NCI-H345 (cell line): ENCODE measurements at regions not wholly inside any gene's neighbourhood (a gene's known extent, or its start where the extent isn't known, plus 50 kb on each side); places are given as distances from the start of the nearest gene placed in this dataset.

ENCODE experiments used
- DNase-seq: peaks from one replicate; lab custom pipeline; 2025; lab: John Stamatoyannopoulos, UW

DNA sequence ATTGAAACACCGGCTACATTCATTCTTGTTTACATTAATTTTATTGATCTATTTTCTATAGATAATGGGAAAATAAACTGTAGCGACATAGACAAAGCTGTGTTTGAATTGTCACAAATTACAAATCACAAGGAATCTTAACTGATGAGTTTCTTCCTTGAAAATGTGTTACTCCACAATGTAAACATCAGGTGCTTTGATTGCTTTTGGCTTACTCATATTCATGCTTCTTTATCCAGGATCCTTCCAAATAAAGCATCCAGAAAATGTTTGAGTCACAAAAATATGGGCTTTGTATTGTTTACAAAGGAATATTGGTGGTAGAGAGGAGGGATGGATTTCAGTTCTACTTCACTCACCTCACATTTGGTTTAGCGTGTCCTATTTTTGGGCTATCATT lies 64.0 kb downstream of the BMP2 start:
- DNase-seq: no peak

DNA sequence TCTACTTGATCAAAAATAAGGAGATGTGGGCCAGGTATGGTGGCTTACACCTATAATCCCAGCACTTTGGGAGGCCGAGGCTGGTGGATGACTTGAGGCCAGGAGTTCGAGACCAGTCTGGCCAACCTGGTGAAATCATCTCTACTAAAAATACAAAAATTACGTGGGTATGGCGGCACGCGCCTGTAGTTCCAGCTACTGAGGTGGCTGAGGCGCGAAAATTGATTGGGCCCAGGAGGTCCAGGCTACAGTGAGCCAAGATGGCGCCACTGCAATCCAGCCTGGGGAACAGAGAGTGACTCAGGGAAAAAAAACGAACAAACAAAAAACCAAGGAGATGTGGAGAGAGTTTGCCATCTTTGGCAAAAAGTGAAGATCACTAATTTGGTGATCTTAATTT lies 65.3 kb downstream of the BMP2 start:
- DNase-seq: no peak

DNA sequence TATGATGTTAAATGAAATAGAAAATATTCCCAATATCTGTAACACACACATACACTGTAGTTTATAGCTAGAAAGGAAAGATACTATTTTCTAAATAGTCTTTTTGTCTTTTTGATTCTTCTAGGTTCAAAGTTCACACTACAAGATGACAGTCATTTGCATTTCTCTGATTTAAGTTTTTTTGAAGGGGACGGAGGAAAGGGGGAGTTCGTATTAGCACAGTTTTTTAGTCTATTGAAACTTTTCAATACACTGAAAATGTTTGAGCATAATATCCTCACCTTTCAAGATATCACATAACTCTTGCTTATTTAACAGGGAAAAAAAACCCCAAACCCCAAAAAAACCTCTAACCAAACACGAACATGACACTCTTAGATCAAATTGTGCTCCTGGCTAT lies 68.1 kb downstream of the BMP2 start:
- no peak for DNase-seq

DNA sequence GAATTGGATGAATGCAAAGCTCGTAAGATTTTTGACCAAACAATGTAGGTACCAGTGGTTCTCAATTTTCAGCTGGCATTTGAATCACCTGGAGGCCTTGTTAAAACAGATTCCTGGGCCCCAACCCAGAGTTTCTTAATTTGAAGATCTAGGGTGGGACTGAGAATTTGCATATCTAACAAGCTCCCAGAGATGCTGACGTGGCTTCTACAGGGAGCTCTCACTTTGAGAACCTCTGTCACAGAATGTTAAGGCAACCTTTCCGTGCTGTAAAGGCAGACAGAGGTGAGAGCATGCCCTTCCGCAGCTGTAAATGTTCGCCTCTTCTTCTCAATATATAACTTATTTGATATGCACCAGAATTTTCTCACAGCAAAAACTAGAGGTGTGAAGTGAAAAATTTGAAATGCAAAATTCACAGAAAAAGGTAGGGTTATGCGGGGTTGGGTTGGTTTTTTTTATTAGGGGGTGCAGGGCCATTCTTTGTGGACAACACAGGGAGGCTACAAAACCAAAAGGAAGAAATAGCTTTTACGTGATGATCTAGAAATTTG lies 69.4 kb downstream of the BMP2 start:
- no peak for DNase-seq

DNA sequence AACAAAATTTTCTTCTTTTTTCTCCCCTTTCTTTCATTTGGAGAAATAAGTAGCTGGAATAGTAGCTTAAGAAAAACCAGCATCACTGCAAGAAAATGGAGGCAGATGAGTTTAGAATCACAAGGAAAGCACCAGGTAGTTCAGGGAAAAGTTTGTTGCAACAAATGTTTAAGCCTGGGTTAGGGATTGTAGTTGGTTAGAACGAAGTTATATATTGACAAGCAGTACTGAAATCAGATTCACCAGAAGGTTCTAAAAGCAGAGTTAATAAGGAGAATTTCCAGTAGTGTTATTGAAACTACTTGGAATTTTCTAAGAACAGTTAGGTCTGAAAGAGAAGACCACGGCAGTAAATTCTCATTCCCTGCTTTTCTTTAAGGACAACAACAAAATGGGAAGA lies 70.2 kb downstream of the BMP2 start:
- no peak for DNase-seq

DNA sequence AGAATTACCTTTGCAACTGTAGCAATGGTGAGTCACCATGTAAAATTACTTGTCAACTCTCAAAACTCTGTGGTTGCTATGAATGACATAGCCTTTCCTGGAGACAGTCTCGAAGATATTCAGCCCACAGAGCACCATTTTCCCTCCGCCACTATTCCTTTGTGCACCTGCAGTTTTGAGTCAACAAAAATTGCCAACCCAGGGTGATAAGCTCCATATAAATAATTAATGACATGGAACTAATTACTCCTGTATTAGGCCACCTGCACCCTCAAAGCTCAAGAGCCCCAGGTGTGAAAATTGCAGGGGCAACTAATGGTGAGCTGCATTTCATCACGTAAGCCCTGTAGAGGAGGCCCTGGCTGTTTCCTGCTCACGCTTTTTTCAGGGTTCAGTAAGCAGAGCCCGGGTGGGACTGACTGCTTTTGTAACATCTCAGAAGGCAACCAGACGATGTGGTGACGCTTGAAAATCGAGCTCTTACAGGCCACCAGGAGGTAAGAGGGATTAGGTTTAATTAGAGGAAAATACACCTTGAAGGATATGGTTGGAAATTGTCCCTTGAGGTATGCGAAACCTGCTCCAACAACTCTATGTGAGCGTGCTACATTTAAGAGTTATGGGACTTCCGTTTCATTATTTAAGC lies 70.8 kb downstream of the BMP2 start:
- DNase-seq: no peak

DNA sequence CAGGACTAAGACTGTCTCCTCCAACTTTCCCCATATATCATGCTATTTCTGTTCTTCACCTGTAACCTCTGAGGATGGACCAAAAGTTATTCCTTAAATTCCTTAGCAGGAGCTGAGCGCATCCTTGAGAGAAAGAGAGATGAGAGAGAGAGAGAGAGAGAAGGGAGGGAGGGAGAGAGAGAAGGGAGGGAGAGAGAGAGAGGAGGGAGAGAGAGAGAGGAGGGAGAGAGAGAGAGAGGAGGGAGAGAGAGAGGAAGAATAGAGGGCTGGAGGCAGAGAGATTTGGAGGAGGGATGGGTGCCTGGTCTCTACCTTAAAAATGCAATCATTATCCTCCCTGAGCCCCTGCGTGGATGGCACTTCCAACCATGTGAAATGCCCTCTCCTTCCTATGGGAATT lies 73.6 kb downstream of the BMP2 start:
- no peak for DNase-seq

DNA sequence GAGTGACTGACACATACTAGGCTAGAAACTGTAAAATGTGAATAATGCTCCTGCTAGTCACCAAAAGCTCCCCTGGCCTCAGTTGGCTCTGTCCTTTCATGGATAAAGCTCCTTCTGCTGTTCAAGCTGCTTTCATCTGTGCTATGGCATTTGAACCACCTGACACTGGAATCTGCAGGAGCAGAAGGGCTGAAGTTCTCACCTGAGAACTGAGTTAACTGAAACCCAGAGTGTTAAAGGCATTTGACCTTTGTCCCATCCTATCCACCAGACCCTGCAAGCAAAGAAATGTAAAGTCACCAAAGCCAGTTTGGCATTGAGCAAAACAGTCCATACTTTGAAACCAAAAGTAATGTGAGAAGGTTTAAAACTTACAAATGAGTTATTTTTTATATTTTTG lies 77.7 kb downstream of the BMP2 start:
- DNase-seq: no peak

DNA sequence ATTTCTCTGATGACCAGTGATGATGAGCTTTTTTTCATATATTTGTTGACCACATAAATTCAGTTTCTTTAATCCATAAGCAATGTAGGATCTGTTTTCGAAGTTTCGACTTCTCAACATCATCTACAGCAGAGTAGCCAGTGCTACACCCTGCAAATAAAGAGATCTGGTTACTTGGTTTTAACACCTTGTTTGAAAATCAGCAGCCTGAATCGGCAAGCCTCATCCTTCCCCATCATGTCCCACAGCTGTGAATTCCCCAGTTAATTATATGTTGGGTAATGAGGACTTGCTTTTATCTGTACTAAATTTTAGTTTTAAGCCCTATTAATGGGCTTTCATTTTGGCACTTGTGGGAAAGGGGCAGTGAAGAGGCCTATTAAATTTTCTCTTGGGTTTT lies 80.6 kb downstream of the BMP2 start:
- no peak for DNase-seq

DNA sequence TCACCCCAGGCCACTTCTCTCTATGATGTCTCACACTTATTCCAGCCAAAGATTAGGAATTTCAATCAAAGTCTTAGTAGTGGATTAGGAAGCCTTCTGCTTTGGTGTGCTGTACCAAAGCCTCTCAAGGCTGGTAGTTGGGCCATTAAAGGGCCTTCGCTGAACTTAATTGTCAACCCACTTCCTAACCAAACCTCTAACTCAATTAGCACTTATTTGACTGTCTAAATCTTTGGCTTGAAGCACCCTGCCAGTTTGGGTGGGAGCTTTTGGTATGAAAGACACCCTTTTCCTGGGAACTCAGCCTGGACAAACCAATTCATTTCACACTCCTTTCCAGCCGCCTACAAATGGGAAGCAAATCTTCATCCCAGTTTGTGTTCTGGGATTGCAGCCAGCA lies 81.5 kb downstream of the BMP2 start:
- DNase-seq: no peak

DNA sequence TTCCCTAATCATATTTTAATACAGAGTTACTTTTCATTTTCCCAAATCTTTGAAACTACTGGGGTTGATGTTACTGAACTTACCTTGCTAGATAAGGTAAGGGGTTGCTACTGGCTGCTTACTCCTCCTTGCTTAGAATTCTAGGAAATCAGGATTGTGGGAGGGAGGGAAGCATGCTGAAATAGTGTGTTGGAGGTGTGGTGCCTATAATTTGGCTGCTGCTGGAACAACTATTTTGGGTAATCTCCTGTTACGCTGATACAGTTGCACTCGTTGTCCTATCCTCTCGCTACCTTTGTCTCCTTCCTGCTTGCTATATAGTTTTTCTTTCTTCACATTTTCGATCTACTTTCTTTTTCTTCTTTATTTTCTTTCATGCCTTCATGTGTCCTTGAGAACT lies 83.7 kb downstream of the BMP2 start:
- no peak for DNase-seq

DNA sequence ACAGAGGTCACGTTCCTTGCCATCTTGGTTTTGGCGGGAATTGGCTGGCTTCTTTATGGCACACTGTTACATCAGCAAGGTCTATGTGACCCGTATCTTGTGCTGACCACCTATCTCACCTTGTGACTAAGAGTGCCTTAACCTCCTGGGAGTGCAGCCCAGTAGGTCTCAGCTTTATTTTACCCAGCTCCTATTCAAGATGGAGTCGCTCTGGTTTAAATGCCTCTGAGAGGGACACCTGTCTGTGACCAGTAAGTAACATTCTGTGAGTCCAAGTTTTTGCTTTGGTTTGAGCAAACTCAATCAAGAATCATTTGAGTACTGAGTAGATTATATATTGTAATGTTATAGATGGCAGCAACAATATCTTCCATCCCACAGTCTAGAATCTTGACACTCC lies 85.0 kb downstream of the BMP2 start:
- DNase-seq: no peak

DNA sequence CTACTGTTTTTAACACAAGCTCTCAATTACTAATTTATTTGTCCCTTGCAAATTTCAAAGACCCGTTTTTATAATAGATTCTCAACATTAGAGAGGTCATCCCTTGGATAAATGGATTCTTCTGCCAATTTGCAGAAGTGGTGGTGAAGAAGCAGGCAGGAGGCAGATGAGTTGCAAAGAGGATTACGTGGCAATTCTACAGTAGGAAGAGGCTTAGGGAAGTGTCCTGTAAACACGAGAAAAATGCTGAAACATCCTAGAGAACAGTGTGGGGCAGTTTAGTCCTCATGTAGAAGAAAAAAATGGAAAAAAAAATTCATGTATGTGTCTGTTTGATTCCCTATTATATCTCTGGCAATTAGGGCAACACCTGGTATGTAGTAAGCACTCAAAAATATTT lies 87.6 kb downstream of the BMP2 start:
- DNase-seq: no peak

DNA sequence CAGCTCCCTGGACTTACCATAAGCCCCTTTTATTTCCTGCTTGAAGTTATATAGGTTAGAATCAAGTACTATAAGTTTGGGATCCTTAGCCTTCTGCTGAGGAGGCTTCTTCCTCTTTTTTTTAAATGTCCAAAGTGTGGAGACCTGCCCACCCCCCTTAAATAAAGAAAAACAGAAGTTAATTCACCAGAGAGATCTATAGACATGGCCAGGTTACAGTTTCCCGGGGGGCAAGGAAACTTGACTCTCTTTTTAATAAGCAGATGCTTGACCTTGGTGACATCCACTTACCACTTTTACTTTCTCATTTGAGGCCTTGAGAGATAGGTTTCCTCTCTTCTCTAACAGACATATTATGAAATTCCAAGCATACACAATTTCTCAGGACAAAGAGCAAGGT lies 88.3 kb downstream of the BMP2 start:
- no peak for DNase-seq

DNA sequence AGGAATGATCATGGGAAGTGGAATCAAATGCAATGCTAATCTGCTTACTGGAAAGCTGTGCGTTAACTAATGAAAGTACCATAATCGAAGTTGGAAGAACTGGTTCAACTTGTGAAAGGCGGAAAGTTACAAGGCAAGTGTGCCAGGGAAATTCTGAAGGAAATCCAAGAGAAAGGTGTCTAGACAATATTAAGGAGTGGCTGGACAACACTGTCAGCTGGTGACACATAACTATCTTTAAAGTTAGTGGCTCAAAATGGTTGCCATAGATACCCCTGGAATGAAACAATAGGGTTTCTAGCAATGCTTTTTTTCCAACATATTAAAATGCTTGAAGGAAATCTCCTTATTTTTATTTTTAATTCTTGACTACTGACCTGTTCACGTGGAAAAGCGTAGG lies 90.4 kb downstream of the BMP2 start:
- DNase-seq: no peak

DNA sequence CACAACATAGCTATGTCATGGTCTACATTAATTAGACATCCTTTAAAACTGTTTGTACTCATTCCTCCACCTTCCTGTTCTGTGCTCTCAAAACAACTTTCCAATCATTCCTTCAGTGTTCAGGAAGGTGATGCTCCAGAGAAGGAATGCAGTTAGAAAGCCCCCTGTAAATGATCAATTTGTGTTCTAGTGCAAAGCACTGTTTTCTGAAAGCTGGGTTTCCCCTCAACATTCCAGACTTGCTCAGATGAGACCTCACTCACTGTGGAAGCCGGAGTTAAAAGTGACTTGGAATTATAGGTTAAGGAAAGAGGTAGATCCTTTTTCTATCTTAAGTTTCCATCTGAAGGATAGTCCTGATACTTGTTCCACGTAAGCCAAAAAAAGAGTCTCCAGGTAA lies 95.9 kb downstream of the BMP2 start:
- DNase-seq: no peak

DNA sequence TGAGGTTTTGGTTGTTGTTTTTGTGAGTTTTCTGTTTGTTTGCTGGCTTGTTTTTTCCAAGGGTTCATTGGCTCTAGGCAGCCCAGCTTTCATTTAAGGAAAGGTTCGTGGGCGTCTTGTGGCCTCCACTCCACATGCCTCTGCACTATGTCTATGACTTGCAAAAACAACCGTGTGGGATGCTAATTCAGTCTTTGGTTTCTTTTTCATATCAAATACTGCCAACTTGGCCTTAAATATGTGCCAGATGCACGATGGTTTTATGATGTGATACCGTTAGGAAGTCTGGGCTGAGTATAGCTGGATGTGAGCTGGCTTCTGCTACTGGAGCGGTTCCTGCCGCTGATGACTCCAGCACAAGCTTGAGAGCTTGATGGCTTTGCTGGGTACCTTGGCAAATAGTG lies 96.3 kb downstream of the BMP2 start:
- no peak for DNase-seq

DNA sequence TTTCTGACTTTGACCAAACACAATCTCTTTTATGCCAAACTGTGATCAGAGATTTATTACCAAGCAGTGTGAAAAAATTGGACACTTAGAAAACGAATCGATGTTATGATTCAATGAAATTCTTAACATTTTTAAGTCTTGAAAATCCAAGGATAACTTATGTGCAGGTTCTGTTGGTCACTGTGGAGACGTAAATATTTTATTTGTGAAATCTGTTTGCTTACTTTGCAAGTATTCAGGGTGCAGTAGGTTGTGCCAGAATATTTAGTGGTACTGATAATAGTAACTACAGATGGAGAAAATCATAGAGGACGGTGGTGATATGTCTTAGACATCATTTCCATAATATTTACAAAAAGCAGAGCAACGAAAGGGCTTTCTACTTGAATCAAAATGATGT lies 97.3 kb downstream of the BMP2 start:
- DNase-seq: no peak

DNA sequence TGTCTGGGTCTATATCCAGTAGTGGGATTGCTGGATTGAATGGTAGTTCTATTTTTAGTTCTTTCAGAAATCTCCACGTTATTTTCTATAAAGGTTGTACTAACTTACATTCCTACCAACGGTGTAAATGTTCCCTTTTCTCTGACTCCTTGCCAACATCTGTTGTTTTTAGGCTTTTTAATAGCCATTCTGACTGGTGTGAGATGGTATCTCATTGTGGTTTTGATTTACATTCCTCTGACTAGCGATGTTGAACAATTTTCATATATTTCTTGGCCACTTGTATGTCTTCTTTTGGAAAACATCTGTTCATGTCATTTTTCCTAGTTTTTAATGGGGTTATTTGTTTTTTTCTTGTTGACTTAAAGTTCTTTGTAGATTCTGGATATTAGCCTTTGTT lies 99.3 kb downstream of the BMP2 start:
- no peak for DNase-seq

DNA sequence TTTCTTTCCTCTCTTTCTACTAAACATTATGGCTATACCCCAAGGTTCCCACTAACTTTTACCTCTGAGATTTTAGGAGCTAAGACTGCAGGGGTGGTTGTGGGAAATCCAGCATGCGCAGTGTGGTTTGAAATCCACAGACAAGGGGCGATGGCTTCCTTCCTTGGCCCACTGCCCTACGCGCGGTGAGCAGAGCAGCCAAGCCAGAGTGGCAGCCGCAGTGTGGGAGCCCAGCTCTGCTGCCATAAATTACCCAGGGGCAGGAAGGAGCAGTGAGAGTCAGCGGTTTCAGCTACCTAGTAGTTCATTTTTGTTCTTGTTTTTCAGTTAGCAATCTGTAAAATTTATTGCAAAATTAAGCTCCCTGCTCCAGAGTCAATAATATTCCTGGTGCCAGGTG lies 101.4 kb downstream of the BMP2 start:
- DNase-seq: no peak

DNA sequence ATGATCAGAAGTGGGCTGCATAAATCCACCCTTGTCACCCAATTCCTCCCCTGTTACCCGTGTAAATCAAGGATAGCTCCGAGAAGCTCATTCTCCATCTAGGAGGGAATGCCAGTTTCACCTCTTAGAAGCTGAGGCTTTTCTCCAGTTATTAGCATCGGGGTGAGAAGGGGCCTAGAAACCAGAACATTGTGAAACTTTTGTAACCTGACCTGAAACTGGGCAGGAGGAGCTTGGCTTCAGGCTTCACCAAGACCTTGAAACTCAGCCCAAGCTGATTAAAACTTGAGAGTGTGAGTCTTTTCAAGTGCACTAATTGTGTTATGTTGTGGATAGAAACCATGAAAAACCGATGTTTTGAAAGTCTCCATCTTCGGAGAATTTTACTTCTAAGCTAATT lies 103.1 kb downstream of the BMP2 start:
- DNase-seq: no peak

DNA sequence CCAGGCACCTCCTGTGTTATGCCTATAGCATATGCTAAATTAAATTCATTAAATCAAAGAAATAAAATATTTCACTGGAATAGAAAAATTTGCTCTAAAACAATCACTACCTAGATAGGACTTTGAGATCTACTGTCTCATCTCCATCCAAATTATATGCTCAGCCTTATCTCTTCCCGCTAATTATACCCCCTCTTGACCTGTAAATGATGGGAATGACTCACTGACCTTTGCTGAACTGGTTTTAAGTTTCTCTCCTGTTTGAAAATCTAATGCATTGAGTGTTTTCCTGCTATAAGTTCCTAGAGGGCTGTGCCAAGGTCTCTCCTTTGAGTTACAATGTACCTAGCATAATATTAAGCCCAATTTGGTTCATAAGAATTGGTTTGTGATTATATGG lies 110.1 kb downstream of the BMP2 start:
- DNase-seq: no peak

DNA sequence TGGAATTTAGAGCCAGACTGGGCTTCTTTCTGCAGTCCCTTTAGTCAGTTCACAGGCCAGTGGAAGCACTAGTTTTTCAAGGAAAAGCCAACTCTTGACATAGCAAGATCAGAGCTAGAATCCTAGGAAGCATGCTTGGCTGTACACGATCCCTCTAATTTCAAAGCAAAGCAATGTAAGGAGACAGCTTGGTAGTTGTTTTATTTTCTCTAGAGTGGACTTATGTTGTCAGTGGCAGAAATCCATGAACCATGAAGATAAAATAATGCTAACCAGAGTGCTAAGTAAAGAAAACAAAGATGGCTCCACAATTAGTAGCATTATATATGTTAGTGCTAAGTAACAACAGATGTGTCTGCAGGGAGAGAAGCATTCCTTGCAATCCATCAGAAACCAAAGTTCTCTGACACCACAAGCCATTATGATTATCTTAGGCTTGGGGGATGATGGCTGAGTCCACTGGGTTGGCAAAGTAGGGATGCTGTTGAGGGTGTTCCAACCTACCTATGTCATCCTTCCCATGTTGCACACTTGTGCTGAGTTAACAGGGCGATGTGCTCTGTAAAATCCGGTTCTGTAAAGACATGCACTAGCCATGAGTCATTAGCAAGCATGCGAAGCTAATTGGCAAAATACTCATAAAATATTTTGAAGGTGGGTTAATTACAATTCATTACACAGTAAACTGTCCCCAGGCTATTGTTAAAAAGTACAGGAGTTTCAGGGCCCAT lies 115.2 kb downstream of the BMP2 start:
- DNase-seq: no peak

DNA sequence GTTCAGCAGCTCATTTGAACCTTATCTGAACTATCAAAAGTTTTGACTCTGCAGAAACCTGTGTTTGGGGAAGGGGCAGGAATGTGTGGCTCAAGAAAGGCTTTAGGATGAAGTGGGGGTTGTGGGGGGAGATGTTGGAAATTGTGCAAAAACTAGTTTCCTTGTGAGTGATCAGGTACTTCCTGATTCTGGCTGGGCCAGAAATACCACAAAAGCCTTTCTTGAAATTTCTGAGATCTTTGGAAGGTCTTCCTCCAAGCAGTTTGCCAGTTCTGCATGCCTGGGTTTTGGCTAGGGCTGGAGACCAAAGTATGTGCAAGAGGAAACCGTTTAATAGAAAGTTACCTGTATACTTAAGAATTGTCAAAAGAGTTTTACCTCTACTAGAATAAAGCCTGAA lies 116.6 kb downstream of the BMP2 start:
- no peak for DNase-seq
